A549 (cell line): ENCODE measurements at regions not wholly inside any gene's neighbourhood (a gene's known extent, or its start where the extent isn't known, plus 50 kb on each side); places are given as distances from the start of the nearest gene placed in this dataset.

Experiments
- ATAC-seq, 2 experiments: fragments of 200-7000 bp in 1 of 2; fragments of >200 bp in 1 of 2; cut with Nextera tagmentation in 1 of 2; cut with Tn5 transposase in 1 of 2; 3 replicates each; pipeline versions ENCODE4 v1.8.0 to v1.9.1; 2018 to 2020; ENCODE audit warnings: mild to moderate bottlenecking in 1 of 2, moderate library complexity in 1 of 2
- CTCF ChIA-PET: fragments of 300-600 bp; sonication (Branson Sonifier 250); formaldehyde crosslinking; extraction: SDS; loops from one replicate; lab custom pipeline; 2021; ENCODE audit warnings: antibody characterized with exemption, inconsistent platforms; lab: Yijun Ruan, JAX
- POLR2A ChIA-PET: fragments of 350-600 bp; formaldehyde crosslinking; extraction: SDS; loops from one replicate; lab custom pipeline; 2021; ENCODE audit warnings: antibody characterized with exemption, inconsistent platforms; lab: Yijun Ruan, JAX
- DNase-seq, 2 experiments: peaks; one replicate each; pipeline versions ENCODE4 v3.0.0 to v3.0.0-alpha.2; 2011 to 2016; ENCODE audit warnings: low read depth in 1 of 2, low spot score in 1 of 2
- FAIRE-seq: peaks from 2 replicates; lab custom pipeline; 2011; peaks lifted over from hg19 to GRCh38; lab: Jason Lieb, UNC
- H3K27ac ChIP-seq, 2 experiments: fragments of >200 bp; sonication (Bioruptor Twin); formaldehyde crosslinking; 3 replicates each; pipeline ENCODE4 v1.5.1; 2016 to 2017
- H3K4me1 ChIP-seq: fragments of >200 bp; sonication (Bioruptor Twin); formaldehyde crosslinking; 3 replicates; pipeline ENCODE4 v1.6.1; 2016
- H3K4me2 ChIP-seq: fragments of >200 bp; sonication (Bioruptor Twin); formaldehyde crosslinking; 3 replicates; pipeline ENCODE4 v1.6.1; 2016
- H3K4me3 ChIP-seq: fragments of >200 bp; sonication (Bioruptor Twin); formaldehyde crosslinking; 3 replicates; pipeline ENCODE4 v1.5.1; 2016
- H3K9me3 ChIP-seq: fragments of >200 bp; sonication (Bioruptor Twin); formaldehyde crosslinking; 3 replicates; pipeline ENCODE4 v1.6.1; 2016
- CTCF ChIP-seq: fragments of >200 bp; sonication (Bioruptor Twin); formaldehyde crosslinking; IDR thresholded peaks from 3 replicates; pipeline ENCODE4 v1.5.1; 2016
- ELK1 ChIP-seq: fragments of 150-350 bp; IDR thresholded peaks from 2 replicates; pipeline ENCODE4 v1.6.1; 2014; ENCODE audit warnings: low read depth, mild to moderate bottlenecking, low read length
- EP300 ChIP-seq, 2 experiments: fragments of >200 bp; sonication (Bioruptor Twin); formaldehyde crosslinking; IDR thresholded peaks; 2 replicates in 1 of 2; 3 replicates in 1 of 2; pipeline ENCODE4 v1.6.1; 2016 to 2017
- ESRRA ChIP-seq: fragments of 150-350 bp; IDR thresholded peaks from 2 replicates; pipeline ENCODE4 v1.6.1; 2014; ENCODE audit warnings: mild to moderate bottlenecking, low read length, borderline replicate concordance
- FOSL2 ChIP-seq, 2 experiments: fragments of 450-650 bp in 1 of 2; fragments of >200 bp in 1 of 2; sonication (Bioruptor Twin) in 1 of 2; formaldehyde crosslinking; IDR thresholded peaks; 2 replicates each; pipeline versions ENCODE4 v1.5.0 to v1.6.1; 2016 to 2020; ENCODE audit warnings: mild to moderate bottlenecking in 1 of 2, moderate library complexity in 1 of 2
- GATA3 ChIP-seq: IDR thresholded peaks from 2 replicates; pipeline ENCODE4 v1.6.1; 2012; ENCODE audit warnings: borderline replicate concordance
- HDAC2 ChIP-seq: fragments of 200-600 bp; sonication (generic); IDR thresholded peaks from 2 replicates; pipeline ENCODE4 v1.6.1; 2016
- HES2 ChIP-seq: fragments of >200 bp; sonication (Bioruptor Twin); formaldehyde crosslinking; IDR thresholded peaks from 2 replicates; pipeline ENCODE4 v1.6.1; 2016
- HMGXB4 ChIP-seq: fragments of 250-450 bp; sonication (Bioruptor Pico); IDR thresholded peaks from 2 replicates; pipeline ENCODE4 v1.5.0; 2021; ENCODE audit warnings: mild to moderate bottlenecking, moderate library complexity, borderline replicate concordance
- KDM1A ChIP-seq: fragments of 200-600 bp; sonication (generic); IDR thresholded peaks from 2 replicates; pipeline ENCODE4 v1.6.1; 2016; ENCODE audit warnings: low read depth, mild to moderate bottlenecking
- KDM5A ChIP-seq: fragments of 200-600 bp; sonication (generic); IDR thresholded peaks from 2 replicates; pipeline ENCODE4 v1.6.1; 2016; ENCODE audit warnings: antibody characterized with exemption, mild to moderate bottlenecking
- MAFK ChIP-seq: fragments of 450-650 bp; IDR thresholded peaks from 2 replicates; pipeline ENCODE4 v1.6.1; 2014; ENCODE audit not compliant: partially characterized antibody
- MAZ ChIP-seq: fragments of 150-350 bp; IDR thresholded peaks from 2 replicates; pipeline ENCODE4 v1.6.1; 2014; ENCODE audit warnings: antibody characterized with exemption, low read depth, low read length, borderline replicate concordance
- NPAS2 ChIP-seq: fragments of 250-450 bp; sonication (Bioruptor Pico); IDR thresholded peaks from 2 replicates; pipeline ENCODE4 v1.8.0; 2022; ENCODE audit warnings: mild to moderate bottlenecking, moderate library complexity, borderline replicate concordance
- PHF8 ChIP-seq: fragments of 200-600 bp; sonication (generic); IDR thresholded peaks from 2 replicates; pipeline ENCODE4 v1.6.1; 2016; ENCODE audit warnings: low read depth, mild to moderate bottlenecking, antibody characterized with exemption, moderate library complexity, borderline replicate concordance
- POLR2AphosphoS2 ChIP-seq: conservative IDR thresholded peaks from 2 replicates; pipeline ENCODE4 v1.6.1; 2012; ENCODE audit warnings: low read length, improper control_type of control experiment, inconsistent platforms
- RAD21 ChIP-seq, 2 experiments: fragments of >200 bp in 1 of 2; sonication (Bioruptor Twin) in 1 of 2; formaldehyde crosslinking in 1 of 2; IDR thresholded peaks in 1 of 2; conservative IDR thresholded peaks in 1 of 2; 2 replicates in 1 of 2; 3 replicates in 1 of 2; pipeline ENCODE4 v1.6.1; 2012 to 2018; ENCODE audit warnings: inconsistent platforms in 1 of 2
- RCOR1 ChIP-seq: fragments of 150-350 bp; IDR thresholded peaks from 2 replicates; pipeline ENCODE4 v1.6.1; 2014; ENCODE audit warnings: antibody characterized with exemption, low read length, low read depth
- RFX5 ChIP-seq: fragments of 450-650 bp; IDR thresholded peaks from 2 replicates; pipeline ENCODE4 v1.7.1; 2014; ENCODE audit warnings: antibody characterized with exemption, mild to moderate bottlenecking, moderate library complexity
- RNF2 ChIP-seq: fragments of 200-600 bp; sonication (generic); IDR thresholded peaks from 2 replicates; pipeline ENCODE4 v1.6.1; 2016; ENCODE audit warnings: low read depth, mild to moderate bottlenecking, antibody characterized with exemption, moderate library complexity, borderline replicate concordance
- TFCP2L1 ChIP-seq: fragments of 250-450 bp; sonication (Bioruptor Pico); IDR thresholded peaks from 2 replicates; pipeline ENCODE4 v1.5.0; 2021; ENCODE audit warnings: mild to moderate bottlenecking
- TP53 ChIP-seq: fragments of 250-450 bp; sonication (Bioruptor Pico); IDR thresholded peaks from 2 replicates; pipeline ENCODE4 v1.5.0; 2021; ENCODE audit warnings: mild to moderate bottlenecking, moderate library complexity
- ZFP36 ChIP-seq: fragments of 450-650 bp; IDR thresholded peaks from 2 replicates; pipeline ENCODE4 v1.6.1; 2014; ENCODE audit warnings: borderline replicate concordance; ENCODE audit not compliant: partially characterized antibody
- ZNF302 ChIP-seq: fragments of 250-450 bp; sonication (Bioruptor Pico); IDR thresholded peaks from 2 replicates; pipeline ENCODE4 v1.9.0; 2021; ENCODE audit warnings: inconsistent platforms, mild to moderate bottlenecking, moderate library complexity
- WGBS: methylation state at CpG from one replicate; pipeline ENCODE4 v1.1.6; 2017; ENCODE audit errors: missing lambda C conversion rate; 5-methylcytosine and 5-hydroxymethylcytosine counted together
- TF ChIP-seq, protein P1 (sequence below): fragments of 450-650 bp; IDR thresholded peaks from 2 replicates; pipeline ENCODE4 v1.6.1; 2014; ENCODE audit warnings: antibody characterized with exemption

DNA sequence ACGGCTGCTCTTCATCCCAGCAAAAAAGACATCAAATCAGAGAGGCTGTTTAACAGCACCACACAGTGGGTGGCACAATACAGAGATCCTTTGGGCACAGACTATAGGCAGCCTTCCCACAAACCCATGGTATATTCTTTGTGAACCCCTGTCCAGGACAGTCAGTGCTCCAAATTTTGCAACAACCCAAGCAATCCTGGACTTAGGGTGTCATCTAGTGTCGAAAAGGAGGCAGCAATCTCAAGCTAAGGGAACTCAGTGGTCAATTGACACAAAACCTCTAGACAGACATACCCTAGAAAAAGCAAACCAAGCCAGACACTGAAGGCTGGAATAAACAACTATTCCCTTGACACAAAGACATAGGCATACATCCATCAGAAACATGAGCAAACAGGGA is 137.4 kb downstream of the BMP15 start:
- DNase-seq (no peak), FAIRE-seq (no peak), ATAC-seq (no peak)
- Histone ChIP-seq H3K27ac (no peak overlapping the region), H3K4me2 (no peak overlapping the region), H3K4me1 (no peaks in the 10 kb centered on the region), H3K9me3 (no peaks in the 10 kb centered on the region), H3K4me3 (no peak overlapping the region)
- TF ChIP-seq RAD21 (conservative IDR thresholded peaks at IDR 0.05 in 1 of 2, IDR thresholded peaks at IDR 0.05 in 1 of 2) (peak in 1 of 2 experiments; percentile 16; a peak in 1 of 5 replicates), NPAS2 (no peak), RNF2 (no peak), POLR2AphosphoS2 (no peak), TFCP2L1 (no peak), MAZ (no peak), KDM5A (no peak)
- TF ChIP-seq, protein P1, sequence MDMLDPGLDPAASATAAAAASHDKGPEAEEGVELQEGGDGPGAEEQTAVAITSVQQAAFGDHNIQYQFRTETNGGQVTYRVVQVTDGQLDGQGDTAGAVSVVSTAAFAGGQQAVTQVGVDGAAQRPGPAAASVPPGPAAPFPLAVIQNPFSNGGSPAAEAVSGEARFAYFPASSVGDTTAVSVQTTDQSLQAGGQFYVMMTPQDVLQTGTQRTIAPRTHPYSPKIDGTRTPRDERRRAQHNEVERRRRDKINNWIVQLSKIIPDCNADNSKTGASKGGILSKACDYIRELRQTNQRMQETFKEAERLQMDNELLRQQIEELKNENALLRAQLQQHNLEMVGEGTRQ = no peak
- WGBS = 10% methylated on average over 2 of the region's 2 CpGs
- ChIA-PET POLR2A (no interaction called here), CTCF (interaction anchor here (1.3 kb wide), 1 partner anchor 8 kb away, joined by 3 read pairs; no protein-coding TSS in a partner anchor)

DNA sequence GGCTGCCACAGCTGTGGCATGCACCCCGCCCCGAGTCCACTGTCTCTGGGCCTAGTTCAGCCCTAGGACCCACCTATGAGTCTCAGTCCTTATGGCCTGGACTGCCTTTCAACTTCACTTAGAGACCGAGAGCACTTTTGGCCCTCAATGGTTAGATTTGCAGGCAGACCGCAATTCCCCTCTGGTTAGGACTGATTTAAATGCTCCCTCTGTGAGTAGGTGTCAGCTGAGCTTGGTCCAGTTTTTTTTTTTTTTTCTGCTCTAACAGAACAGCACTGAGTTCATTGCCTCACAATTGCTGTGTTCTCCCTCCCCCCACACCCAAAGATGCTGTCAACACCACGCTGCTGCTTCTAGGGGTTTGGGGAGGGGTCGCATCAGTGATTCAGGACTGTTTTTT is 143.2 kb downstream of the BMP15 start:
- no peaks in the 10 kb centered on the region for H3K4me1 ChIP-seq
- H3K9me3 ChIP-seq = no peaks in the 10 kb centered on the region
- 18% methylated on average over 4 of the region's 6 CpGs for WGBS
- no peak overlapping the region for H3K27ac ChIP-seq
- no peak for ATAC-seq
- no peak for TF ChIP-seq HMGXB4 (CRISPR knock-in tag)
- TF ChIP-seq KDM1A = no peak
- TF ChIP-seq ZFP36 = no peak
- TF ChIP-seq HES2 = no peak
- TF ChIP-seq RCOR1 = no peak
- no peak for TF ChIP-seq ELK1
- no peak for TF ChIP-seq RFX5
- no peak for TF ChIP-seq MAFK
- no peak for TF ChIP-seq ESRRA
- TF ChIP-seq ZNF302 = no peak
- TF ChIP-seq CTCF = no peak
- TF ChIP-seq NPAS2 = no peak
- TF ChIP-seq GATA3 = no peak
- TF ChIP-seq EP300 (IDR thresholded peaks at IDR 0.05) = no peak
- no peak for TF ChIP-seq PHF8
- no peak for TF ChIP-seq HDAC2
- no peak for TF ChIP-seq RNF2
- TF ChIP-seq FOSL2 (IDR thresholded peaks at IDR 0.05) = no peak
- TF ChIP-seq FOSL2 (CRISPR knock-in tag; IDR thresholded peaks at IDR 0.05) = no peak
- no peak for TF ChIP-seq TP53 (CRISPR knock-in tag)
- ChIA-PET CTCF (interaction anchor here (0.7 kb wide), 1 partner anchor 283 kb away, joined by 3 read pairs; no protein-coding TSS in a partner anchor), POLR2A (no interaction called here)
- H3K4me3 ChIP-seq = no peak overlapping the region
- FAIRE-seq = no peak
- DNase-seq = no peak
- no peak overlapping the region for H3K4me2 ChIP-seq
